Keratinocyte (primary cell): ENCODE measurements at regions not wholly inside any gene's neighbourhood (a gene's known extent, or its start where the extent isn't known, plus 50 kb on each side); places are given as distances from the start of the nearest gene placed in this dataset.

ENCODE experiments used
- DNase-seq: peaks from one replicate; pipeline ENCODE4 v3.0.0-alpha.2; 2011; ENCODE audit warnings: low read depth, missing footprints, low spot score
- FAIRE-seq: peaks from 2 replicates; lab custom pipeline; 2011; peaks lifted over from hg19 to GRCh38; lab: Jason Lieb, UNC
- H2AFZ ChIP-seq: 2 replicates; pipeline ENCODE4 v1.6.0; 2012; ENCODE audit warnings: low read length, control low read depth, inconsistent platforms; ENCODE audit not compliant: control insufficient read depth
- H3K27ac ChIP-seq: 2 replicates; pipeline ENCODE4 v1.5.1; 2011; ENCODE audit warnings: low read length; ENCODE audit not compliant: control insufficient read depth, insufficient read depth
- H3K27me3 ChIP-seq: 3 replicates; pipeline ENCODE4 v1.6.0; 2011; ENCODE audit warnings: low read length; ENCODE audit not compliant: control insufficient read depth, insufficient read depth; ENCODE audit errors: extremely low read depth
- H3K36me3 ChIP-seq, 2 experiments: 2 replicates in 1 of 2; 3 replicates in 1 of 2; pipeline ENCODE4 v1.5.1; 2011; ENCODE audit warnings: low read length in 2 of 2, mild to moderate bottlenecking in 1 of 2; ENCODE audit not compliant: control insufficient read depth in 2 of 2, insufficient read depth in 2 of 2; ENCODE audit errors: extremely low read depth in 1 of 2
- H3K4me1 ChIP-seq: 3 replicates; pipeline ENCODE4 v1.5.1; 2011; ENCODE audit warnings: low read length; ENCODE audit not compliant: control insufficient read depth, insufficient read depth; ENCODE audit errors: extremely low read depth
- H3K4me2 ChIP-seq: 3 replicates; pipeline ENCODE4 v1.6.0; 2011; ENCODE audit warnings: low read depth, low read length; ENCODE audit not compliant: control insufficient read depth, insufficient read depth; ENCODE audit errors: extremely low read depth
- H3K4me3 ChIP-seq, 3 experiments: fragments of 200-600 bp in 1 of 3; sonication (generic) in 1 of 3; 2 replicates in 2 of 3; 3 replicates in 1 of 3; pipeline ENCODE4 v1.5.1; 2011 to 2016; ENCODE audit warnings: low read length in 3 of 3, mild to moderate bottlenecking in 3 of 3, control low read depth in 2 of 3, inconsistent platforms in 1 of 3, low read depth in 1 of 3, mixed read lengths in 1 of 3, mixed run types in 1 of 3, moderate library complexity in 1 of 3; ENCODE audit not compliant: control insufficient read depth in 2 of 3, insufficient read depth in 2 of 3; ENCODE audit errors: extremely low read depth in 1 of 3
- H3K79me2 ChIP-seq: 2 replicates; pipeline ENCODE4 v1.6.0; 2012; ENCODE audit warnings: low read length; ENCODE audit not compliant: control insufficient read depth, insufficient read depth
- H3K9ac ChIP-seq: 3 replicates; pipeline ENCODE4 v1.6.0; 2011; ENCODE audit warnings: low read length; ENCODE audit not compliant: control insufficient read depth, insufficient read depth; ENCODE audit errors: extremely low read depth
- H3K9me1 ChIP-seq: 3 replicates; pipeline ENCODE4 v1.6.0; 2011; ENCODE audit warnings: low read length; ENCODE audit not compliant: control insufficient read depth, insufficient read depth; ENCODE audit errors: extremely low read depth
- H3K9me3 ChIP-seq: 2 replicates; pipeline ENCODE4 v1.5.1; 2012; ENCODE audit warnings: low read depth, low read length; ENCODE audit not compliant: control insufficient read depth
- H4K20me1 ChIP-seq: 3 replicates; pipeline ENCODE4 v1.6.0; 2011; ENCODE audit warnings: low read length; ENCODE audit not compliant: control insufficient read depth, insufficient read depth; ENCODE audit errors: extremely low read depth
- CTCF ChIP-seq, 3 experiments: IDR thresholded peaks in 1 of 3; conservative IDR thresholded peaks in 1 of 3; optimal IDR thresholded peaks in 1 of 3; 2 replicates in 2 of 3; 3 replicates in 1 of 3; pipeline versions ENCODE3 to v1.5.1; 2011; ENCODE audit warnings: low read length in 3 of 3, mild to moderate bottlenecking in 3 of 3, moderate library complexity in 2 of 3, control low read depth in 1 of 3, inconsistent platforms in 1 of 3; ENCODE audit not compliant: insufficient read depth in 2 of 3; ENCODE audit errors: extremely low read depth in 1 of 3
- EZH2 ChIP-seq: IDR thresholded peaks from one replicate; pipeline ENCODE4 v1.6.1; 2012; ENCODE audit warnings: inconsistent platforms, mild to moderate bottlenecking, low read length, moderate library complexity
- dilution Hi-C: fragments of 300-500 bp; cut with MboI; formaldehyde crosslinking; loops from one replicate; pipeline ENCODE4 v1.7.0; 2020; ENCODE audit warnings: low sequenced_read_pairs; ENCODE audit not compliant: extremely low pct_ligation_motif_present

GRCh38 chr2:134087371-134087921 is 166.4 kb upstream of the MGAT5 start:
- H2AFZ ChIP-seq, result no peak overlapping the region
- no peaks in the 10 kb centered on the region for H3K9me3 ChIP-seq
- H4K20me1 ChIP-seq, result no peaks in the 10 kb centered on the region
- dilution Hi-C loops, result no loop called here
- no peak overlapping the region for H3K9ac ChIP-seq
- H3K27ac ChIP-seq, result no peak overlapping the region
- TF ChIP-seq CTCF (optimal IDR thresholded peaks at IDR 0.05 in 1 of 3, IDR thresholded peaks at IDR 0.05 in 1 of 3, conservative IDR thresholded peaks at IDR 0.05 in 1 of 3; ENCODE audit: extremely low read depth in 1 of 3, insufficient read depth in 2 of 3, low read length in 3 of 3), result no peak
- no peak for TF ChIP-seq EZH2
- no peak for DNase-seq
- FAIRE-seq, result no peak
- no peak overlapping the region for H3K4me3 ChIP-seq
- no peaks in the 10 kb centered on the region for H3K9me1 ChIP-seq
- no peaks in the 10 kb centered on the region for H3K4me1 ChIP-seq
- no peak overlapping the region for H3K4me2 ChIP-seq
- no peaks in the 10 kb centered on the region for H3K79me2 ChIP-seq
- H3K36me3 ChIP-seq, result no peaks in the 10 kb centered on the region
- H3K27me3 ChIP-seq, result peaks cover 6% of the 10 kb centered on the region

- dilution Hi-C loops, result no loop called here
- H2AFZ ChIP-seq, result no peak overlapping the region
- no peaks in the 10 kb centered on the region for H3K79me2 ChIP-seq
- H3K4me3 ChIP-seq, result no peak overlapping the region
- FAIRE-seq, result no peak
- H3K9me1 ChIP-seq, result no peaks in the 10 kb centered on the region
- TF ChIP-seq EZH2 (no peak), CTCF (optimal IDR thresholded peaks at IDR 0.05 in 1 of 3, IDR thresholded peaks at IDR 0.05 in 1 of 3, conservative IDR thresholded peaks at IDR 0.05 in 1 of 3; ENCODE audit: extremely low read depth in 1 of 3, insufficient read depth in 2 of 3, low read length in 3 of 3) (no peak)
- no peaks in the 10 kb centered on the region for H3K36me3 ChIP-seq
- peaks cover under 1% of the 10 kb centered on the region for H3K27me3 ChIP-seq
- H3K4me2 ChIP-seq, result no peak overlapping the region
- no peak overlapping the region for H3K9ac ChIP-seq
- H4K20me1 ChIP-seq, result no peaks in the 10 kb centered on the region
- DNase-seq, result no peak
- no peak overlapping the region for H3K27ac ChIP-seq
- H3K4me1 ChIP-seq, result no peaks in the 10 kb centered on the region
- no peaks in the 10 kb centered on the region for H3K9me3 ChIP-seq
These were observed 164.4 kb upstream of the MGAT5 start for GRCh38 chr2:134089454-134089853.
